HG03457 (cell line): ENCODE measurements at regions not wholly inside any gene's neighbourhood (a gene's known extent, or its start where the extent isn't known, plus 50 kb on each side); places are given as distances from the start of the nearest gene placed in this dataset.
A peak's percentile ranks its signal among the peaks of the same experiment; 100 is the strongest.
"Not testable (repeated sequence)": the region's sequence is repeated elsewhere in the genome, so short reads cannot be mapped to it uniquely, and the experiment has no call there.

Experiments used
- ATAC-seq: cut with Tn5 transposase; IDR thresholded peaks from one replicate; pipeline ENCODE4 v1.9.1; 2021; ENCODE audit warnings: moderate number of reproducible peaks; ENCODE audit not compliant: unreplicated experiment

GRCh38 chr6:84358581-84358980, 131.1 kb upstream of the CEP162 start:
- ATAC-seq, result no peak

DNA sequence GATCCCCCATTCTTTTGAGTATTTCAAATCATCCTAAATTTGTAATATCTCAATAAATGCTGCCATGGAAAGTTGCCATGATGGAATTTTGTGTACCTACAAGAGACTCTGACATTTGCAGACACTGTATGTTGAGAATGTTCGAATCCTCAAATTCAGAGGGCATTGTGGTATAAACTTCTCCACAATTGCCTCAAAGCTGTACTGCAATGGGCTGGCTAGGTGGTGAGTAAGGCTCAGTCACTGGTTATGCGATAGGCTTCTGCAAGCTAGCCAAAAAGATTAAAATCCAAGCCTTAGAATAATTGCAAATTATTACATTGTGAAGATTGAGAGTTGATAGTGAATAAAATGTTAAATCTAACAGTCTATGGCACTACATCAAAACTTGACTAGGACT, 130.2 kb upstream of the CEP162 start:
- no peak for ATAC-seq

- ATAC-seq, result no peak
Observed at GRCh38 chr6:84356907-84357306, 129.5 kb upstream of the CEP162 start.

GRCh38 chr6:84353459-84354423, 126.3 kb upstream of the CEP162 start:
- no peak for ATAC-seq

DNA sequence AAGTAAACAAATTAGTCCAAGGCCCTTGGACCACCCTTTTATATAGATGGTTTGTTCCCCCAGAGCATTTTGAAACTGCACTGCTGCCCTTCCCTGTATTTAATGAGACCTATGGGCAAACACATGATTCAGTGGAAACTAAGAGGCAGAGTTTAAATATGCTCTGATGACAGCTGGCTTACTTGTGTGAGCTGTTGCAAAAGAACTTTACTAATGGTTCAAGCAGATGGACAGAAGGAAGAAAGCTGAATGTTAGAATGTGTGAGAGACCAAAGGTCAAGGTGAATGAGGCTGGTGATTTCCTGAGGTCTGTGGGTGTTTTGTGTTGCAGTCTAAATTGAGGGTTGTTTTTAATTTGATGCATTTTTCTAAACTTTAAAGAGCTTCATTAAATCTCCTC, 123.0 kb upstream of the CEP162 start:
- no peak for ATAC-seq

- ATAC-seq, result no peak
Observed at GRCh38 chr6:84349542-84349941, 122.1 kb upstream of the CEP162 start.

GRCh38 chr6:84348801-84349200, 121.4 kb upstream of the CEP162 start:
- ATAC-seq, result no peak

DNA sequence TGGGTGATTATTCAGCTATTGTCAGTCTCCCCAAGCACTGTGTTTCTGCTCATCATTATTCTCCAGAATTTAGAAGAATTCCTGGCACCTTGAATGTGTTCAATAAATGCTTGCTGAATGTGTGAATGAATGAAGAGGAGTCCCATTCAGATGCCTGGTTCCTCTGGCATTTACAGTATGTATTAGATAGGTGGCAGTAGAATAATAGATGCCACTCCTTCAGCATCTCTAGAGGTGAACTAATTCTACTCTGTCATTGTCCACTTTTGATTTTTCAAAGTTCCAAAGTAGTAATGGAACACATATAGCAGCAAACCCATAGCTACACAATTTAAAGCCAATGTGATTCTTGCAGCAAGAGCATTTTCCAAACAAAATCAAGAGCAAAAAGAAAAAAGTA, 118.9 kb upstream of the CEP162 start:
- no peak for ATAC-seq

DNA sequence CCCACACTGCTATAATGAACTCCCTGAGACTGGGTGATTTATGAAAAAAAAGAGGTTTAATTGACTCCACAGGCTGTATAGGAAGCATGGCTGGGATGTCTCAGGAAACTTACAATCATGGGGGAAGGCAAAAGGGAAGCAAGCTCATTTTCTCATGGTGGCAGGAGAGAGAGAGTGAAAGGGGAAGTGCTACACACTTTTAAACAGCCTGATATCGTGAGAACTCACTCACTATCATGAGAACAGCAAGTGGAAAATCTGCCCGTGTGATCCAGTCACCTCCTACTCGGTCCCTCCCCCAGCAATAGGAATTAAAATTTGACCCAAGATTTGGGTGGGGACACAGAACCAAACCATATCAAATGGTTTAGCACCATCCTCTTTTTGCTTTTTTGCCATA, 116.6 kb upstream of the CEP162 start:
- no peak for ATAC-seq

DNA sequence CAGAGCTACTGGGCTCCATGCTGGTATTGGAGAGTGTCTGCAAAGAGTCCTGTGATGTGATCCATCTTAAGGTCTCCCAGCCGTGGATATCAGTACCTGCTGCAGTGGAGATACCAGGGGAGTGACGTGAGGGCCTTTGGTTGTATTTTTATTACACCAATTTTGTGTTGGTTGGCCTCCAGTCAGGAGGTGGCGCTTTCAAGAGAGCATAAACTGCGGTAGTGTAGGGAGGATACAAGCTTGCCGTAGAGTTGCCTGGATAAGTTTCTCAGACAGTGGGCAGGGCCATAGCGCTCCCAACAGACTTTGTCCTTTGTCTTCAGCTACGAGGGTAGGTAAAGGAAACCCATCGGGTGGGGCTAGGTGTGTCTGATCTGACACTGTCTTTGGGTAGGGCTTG, 113.0 kb upstream of the CEP162 start:
- no peak for ATAC-seq

DNA sequence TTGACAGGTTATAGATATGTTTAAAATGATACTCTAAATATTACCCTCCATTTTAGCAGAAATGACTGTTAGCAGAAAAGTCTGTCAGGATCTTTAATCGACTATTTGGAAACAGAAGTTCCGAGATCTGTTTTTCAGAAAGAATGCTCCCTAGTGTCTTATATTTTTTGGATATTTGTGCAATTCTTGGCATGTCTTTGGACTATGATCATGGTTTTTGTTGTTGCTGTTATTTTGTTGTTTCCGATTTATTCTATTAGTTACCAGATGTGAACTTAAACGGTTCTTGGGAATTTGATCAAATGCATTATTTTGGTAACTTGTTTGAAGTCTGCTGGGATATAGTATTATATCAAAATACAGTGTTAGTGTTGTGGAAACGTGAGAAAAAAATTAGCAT, 106.4 kb upstream of the CEP162 start:
- no peak for ATAC-seq

DNA sequence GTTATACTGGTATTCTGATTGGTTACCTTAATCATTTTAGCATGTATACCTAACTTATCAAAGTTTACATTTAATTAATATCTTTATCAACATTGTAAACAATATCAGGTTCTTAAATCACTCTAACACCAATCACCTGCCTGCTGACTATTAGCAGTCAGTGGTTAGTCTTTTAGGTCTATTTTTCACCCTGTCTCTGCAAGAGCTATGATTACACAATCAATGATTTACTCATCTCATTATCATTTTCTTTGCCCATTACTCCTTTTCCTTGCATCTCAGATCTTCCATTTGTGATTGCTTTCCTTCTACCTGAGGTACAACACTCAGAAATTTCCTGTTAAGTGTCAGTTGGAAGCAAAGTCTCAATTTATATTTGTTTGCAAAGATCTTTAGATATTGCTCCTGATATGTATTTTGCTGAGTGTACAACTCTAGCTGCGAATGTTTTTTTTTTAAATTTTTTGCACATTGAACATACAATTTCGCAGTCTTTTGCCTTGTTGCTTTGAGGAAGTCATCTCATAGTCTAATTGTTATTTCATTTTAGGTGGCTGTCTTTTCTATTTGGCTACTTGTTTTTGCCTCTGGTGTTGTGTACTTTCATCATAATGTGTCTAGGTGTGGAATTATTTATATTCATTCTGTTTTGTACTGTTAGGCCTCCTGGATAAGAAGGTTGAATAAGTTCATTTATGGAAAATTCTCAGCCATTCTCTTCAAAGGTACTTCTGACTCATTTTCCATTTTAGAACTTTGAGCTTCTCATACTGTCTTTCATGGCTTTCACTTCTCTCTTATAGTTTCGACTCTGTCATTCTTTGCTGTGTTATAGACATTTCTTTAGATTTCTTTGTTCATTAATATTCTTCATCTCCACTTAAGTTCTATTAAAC, 104.9 kb upstream of the CEP162 start:
- ATAC-seq, result peak; percentile 90

DNA sequence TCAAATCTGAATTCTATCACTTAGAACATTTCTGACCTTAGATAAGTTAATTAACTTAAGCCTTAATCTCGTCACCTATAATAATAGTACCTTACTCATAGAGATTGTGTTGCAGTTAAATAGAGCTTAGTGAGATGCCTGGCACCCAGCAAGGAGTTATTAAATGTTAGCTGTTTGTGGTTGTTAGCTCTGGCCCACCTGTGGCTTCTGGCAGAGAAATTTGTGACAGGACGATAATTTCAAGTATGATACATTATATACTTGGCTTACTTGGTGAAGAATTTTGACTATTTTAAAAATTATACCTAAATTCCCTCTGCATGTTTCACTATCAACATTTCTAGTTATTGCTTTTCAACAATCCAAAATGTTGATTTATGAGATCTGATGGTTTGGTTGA, 102.9 kb upstream of the CEP162 start:
- no peak for ATAC-seq

DNA sequence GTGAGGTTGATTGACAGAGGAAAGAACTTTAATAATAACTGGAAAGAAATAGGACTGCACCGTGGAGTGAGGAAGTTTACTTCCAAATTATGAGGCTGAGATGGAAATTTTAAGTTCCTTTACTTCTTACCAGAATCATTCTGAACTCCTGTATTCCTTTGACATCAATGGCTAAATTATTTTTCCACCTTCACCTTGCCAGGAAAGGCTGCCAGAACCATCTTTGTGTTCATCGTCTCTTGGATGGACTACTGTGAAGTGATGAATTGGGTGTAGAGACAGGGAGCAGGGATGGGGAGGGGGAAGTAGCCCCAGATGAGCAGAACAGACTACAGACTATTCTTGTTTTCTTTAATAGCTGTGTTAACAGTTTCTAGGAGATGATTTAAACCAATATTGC, 102.1 kb upstream of the CEP162 start:
- ATAC-seq, result no peak

DNA sequence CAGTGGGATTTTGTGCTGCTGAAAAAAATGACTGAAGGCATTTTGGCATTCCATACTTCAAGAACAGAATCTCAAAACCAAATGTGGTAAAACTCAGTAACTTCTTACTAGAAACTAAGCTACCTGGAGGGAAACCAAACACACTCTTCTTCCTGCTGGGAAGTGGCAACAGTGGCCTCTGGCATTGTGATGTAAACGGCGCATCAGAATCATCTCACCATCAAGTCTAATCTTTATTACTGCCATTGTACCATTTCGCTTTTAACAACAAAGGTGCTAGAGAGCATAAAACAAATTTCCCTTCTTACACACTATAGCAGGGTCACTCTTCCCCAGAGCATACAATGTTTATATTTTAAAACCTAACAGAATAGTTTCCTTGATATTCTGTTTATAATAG, 101.6 kb upstream of the CEP162 start:
- no peak for ATAC-seq

GRCh38 chr6:84317463-84317862, 90.0 kb upstream of the CEP162 start:
- ATAC-seq, result no peak

DNA sequence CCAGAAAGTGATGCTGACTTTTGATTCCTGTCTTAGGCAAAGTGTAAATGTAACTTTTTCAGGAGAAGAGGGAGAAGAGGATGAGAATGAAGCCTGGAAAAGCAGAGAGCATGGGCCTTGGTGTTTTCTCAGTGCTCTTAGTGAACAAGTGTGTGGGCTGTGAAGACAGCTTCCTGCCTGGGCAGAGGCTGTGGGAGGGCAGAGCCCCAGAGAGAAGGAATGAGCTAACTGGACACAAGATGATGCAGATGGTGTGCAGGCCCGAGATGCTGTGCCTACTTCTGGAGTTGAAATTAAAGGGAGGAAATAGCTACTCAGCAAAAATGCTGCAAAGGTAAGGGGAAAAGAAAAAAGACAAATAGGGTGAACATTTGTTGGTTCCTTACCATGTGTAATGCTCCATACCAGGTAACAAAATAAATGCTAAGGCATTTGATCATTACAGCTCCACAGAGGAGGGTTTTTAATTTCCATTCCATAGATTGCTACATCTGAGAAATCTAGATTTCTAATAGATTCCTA, 87.0 kb upstream of the CEP162 start:
- ATAC-seq, result no peak

DNA sequence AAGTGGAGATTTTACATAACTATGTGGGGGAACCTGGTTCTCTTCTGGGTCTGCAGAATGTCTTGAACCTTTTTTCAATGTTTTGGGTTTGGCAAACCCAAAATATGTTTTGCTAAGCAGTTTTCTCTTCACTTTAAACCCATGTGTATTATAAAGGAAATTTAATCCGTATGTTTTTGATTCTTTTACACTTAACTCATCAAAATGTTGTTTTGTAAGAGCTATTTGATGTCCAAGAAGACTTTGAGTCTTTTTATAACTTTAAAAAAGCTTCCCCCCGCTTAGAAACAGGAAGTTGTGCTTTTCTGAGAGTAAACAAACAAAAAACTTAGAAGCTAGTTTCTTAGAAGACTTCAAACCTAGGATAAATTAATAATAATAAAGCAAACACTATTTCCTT, 81.9 kb upstream of the CEP162 start:
- no peak for ATAC-seq

DNA sequence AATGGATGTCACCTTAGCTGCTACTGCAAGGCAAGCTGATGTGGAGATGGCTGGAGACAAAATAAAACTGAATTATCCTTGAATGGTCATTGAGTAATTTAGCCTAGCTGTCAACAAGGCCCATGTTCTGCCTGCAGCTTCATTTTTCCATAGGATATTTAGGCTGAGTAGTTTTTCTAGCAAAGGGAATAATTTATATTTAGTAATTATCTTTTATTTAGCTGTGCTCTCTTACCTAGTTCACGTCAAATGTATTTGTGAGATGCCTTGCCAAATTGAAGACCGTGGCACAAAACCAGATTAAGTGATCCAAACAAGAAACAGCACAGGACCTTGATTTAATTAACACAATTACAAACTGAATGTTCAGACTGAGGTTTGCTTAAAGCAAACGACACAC, 77.4 kb upstream of the CEP162 start:
- ATAC-seq, result no peak

DNA sequence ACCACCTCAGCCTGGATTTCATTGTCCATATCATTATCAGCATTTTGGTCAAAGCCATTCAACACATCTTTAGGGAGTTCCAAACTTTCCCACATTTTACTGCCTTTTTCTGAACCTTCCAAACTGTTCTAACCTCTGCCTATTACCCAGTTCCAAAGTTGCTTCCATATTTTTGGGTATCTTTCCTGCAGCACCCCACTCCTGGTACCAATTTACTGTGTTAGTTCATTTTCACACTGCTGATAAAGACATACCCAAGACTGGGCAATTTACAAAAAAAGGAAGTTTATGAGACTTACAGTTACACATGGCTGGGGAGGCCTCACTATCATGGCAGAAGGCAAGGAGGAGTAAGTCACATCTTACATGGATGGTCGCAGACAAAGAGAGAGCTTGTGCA, 63.6 kb upstream of the CEP162 start:
- not testable (repeated sequence) for ATAC-seq

- no peak for ATAC-seq
Observed at GRCh38 chr6:84284428-84285049, 57.1 kb upstream of the CEP162 start.
